Cardiac muscle cell (in vitro differentiated cells and primary cell): ENCODE measurements at regions not wholly inside any gene's neighbourhood (a gene's known extent, or its start where the extent isn't known, plus 50 kb on each side); places are given as distances from the start of the nearest gene placed in this dataset.

ENCODE experiments used
- DNase-seq, 2 donors: peaks; one replicate each; pipeline versions ENCODE4 v3.0.0 to v3.0.0-alpha.2; 2010 to 2017; ENCODE audit warnings: low read depth in 1 of 2, low spot score in 1 of 2
- H3K27ac ChIP-seq: fragments of 200-600 bp; sonication (generic); 2 replicates; pipeline ENCODE4 v1.5.1; 2016
- H3K27me3 ChIP-seq: fragments of 200-600 bp; sonication (generic); 2 replicates; pipeline ENCODE4 v1.6.0; 2016; ENCODE audit warnings: control low read depth
- H3K36me3 ChIP-seq: fragments of 200-600 bp; sonication (generic); 2 replicates; pipeline ENCODE4 v1.5.1; 2016; ENCODE audit warnings: control low read depth
- H3K4me1 ChIP-seq: fragments of 200-600 bp; sonication (generic); 2 replicates; pipeline ENCODE4 v1.8.1; 2017; ENCODE audit warnings: low read depth, mild to moderate bottlenecking, mixed run types
- H3K4me3 ChIP-seq: fragments of 200-600 bp; sonication (generic); 2 replicates; pipeline ENCODE4 v1.5.1; 2016; ENCODE audit warnings: mild to moderate bottlenecking
- H3K9me3 ChIP-seq: fragments of 200-600 bp; sonication (generic); 2 replicates; pipeline ENCODE4 v1.5.1; 2017; ENCODE audit warnings: low read depth, mild to moderate bottlenecking, control low read depth
- CTCF ChIP-seq: IDR thresholded peaks from 2 replicates; pipeline ENCODE4 v1.5.1; 2012; ENCODE audit warnings: low read depth, mild to moderate bottlenecking, low read length

DNA sequence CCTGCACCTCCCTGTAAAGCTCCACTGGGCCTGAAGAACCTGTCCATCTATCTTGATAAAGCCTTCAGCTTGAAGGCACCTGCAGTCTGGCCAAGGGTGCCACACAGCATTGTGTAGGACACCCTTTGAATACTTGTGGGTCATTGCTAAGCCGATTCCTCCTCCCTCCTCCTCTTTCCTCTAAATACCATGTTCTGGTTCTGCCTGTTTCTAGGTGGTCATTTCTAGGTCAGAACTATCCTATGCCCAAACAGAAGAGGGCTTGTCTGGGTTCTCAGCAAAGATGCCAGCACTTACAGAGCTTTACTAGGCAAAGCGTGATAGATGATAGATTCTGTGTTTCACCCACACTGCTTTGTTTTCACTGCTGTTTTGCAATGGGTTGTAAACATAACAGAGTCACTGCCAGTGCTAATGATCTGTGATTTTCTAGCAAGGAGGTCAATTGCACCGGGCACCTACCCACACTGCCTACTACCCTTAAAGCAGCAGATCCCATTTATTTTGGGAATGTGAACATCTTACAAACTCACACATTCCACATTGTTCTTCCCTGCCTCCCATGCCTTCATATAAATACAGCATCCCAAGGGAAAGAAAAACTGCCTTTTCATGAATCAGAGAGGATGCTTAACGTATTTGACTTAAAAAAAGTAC lies 279.1 kb upstream of the PITRM1 start:
- H3K36me3 ChIP-seq, result no peaks in the 10 kb centered on the region
- H3K27ac ChIP-seq, result no peak overlapping the region
- no peak for DNase-seq
- no peak for TF ChIP-seq CTCF
- H3K9me3 ChIP-seq, result no peaks in the 10 kb centered on the region
- H3K4me3 ChIP-seq, result no peak overlapping the region
- H3K27me3 ChIP-seq, result no peaks in the 10 kb centered on the region
- H3K4me1 ChIP-seq, result no peaks in the 10 kb centered on the region

- H3K4me3 ChIP-seq, result no peak overlapping the region
- H3K4me1 ChIP-seq, result no peaks in the 10 kb centered on the region
- no peak overlapping the region for H3K27ac ChIP-seq
- no peak for DNase-seq
- TF ChIP-seq CTCF, result no peak
- no peaks in the 10 kb centered on the region for H3K9me3 ChIP-seq
- no peaks in the 10 kb centered on the region for H3K36me3 ChIP-seq
- no peaks in the 10 kb centered on the region for H3K27me3 ChIP-seq
These were observed 273.6 kb upstream of the PITRM1 start for GRCh38 chr10:3446221-3446620.

GRCh38 chr10:3445648-3446047 lies 273.1 kb upstream of the PITRM1 start:
- no peak for TF ChIP-seq CTCF
- H3K4me1 ChIP-seq, result no peaks in the 10 kb centered on the region
- H3K4me3 ChIP-seq, result no peak overlapping the region
- H3K36me3 ChIP-seq, result no peaks in the 10 kb centered on the region
- H3K9me3 ChIP-seq, result no peaks in the 10 kb centered on the region
- H3K27ac ChIP-seq, result no peak overlapping the region
- H3K27me3 ChIP-seq, result no peaks in the 10 kb centered on the region
- no peak for DNase-seq

DNA sequence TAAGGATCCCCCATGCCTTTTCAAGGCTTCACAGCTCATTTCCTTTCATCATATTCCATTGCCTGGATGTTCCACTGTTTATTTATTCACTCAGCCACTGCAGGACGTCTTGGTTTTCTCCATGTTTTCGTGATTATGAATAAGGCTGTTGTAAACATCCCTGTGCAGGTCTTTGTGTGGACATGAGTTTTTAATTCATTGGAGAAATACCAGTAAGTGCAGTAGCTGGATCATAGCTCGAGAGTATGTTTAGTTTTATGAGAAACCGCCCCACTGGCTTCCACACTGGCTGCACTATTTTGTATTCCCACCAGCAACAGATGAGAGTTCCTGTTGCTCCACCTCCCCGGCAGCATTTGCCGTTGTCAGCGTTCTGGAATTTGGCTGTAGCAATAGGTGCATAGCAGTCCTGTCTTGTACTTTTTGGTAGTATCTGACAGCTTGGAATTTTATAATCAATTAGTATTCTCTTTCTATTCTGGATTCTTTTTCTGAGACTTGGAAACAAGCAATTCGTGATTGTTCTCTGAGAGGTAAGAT lies 269.9 kb upstream of the PITRM1 start:
- no peak overlapping the region for H3K4me3 ChIP-seq
- H3K27ac ChIP-seq, result no peak overlapping the region
- H3K9me3 ChIP-seq, result no peaks in the 10 kb centered on the region
- no peaks in the 10 kb centered on the region for H3K36me3 ChIP-seq
- H3K27me3 ChIP-seq, result no peaks in the 10 kb centered on the region
- no peaks in the 10 kb centered on the region for H3K4me1 ChIP-seq
- TF ChIP-seq CTCF, result no peak
- DNase-seq, result no peak

- Histone ChIP-seq H3K4me3 (no peak overlapping the region), H3K36me3 (no peaks in the 10 kb centered on the region), H3K27ac (no peak overlapping the region), H3K27me3 (no peaks in the 10 kb centered on the region), H3K9me3 (no peaks in the 10 kb centered on the region), H3K4me1 (no peaks in the 10 kb centered on the region)
- TF ChIP-seq CTCF, result no peak
- no peak for DNase-seq
These were observed 266.6 kb upstream of the PITRM1 start for GRCh38 chr10:3439183-3439582.
